ENCODE measurements at regions not wholly inside any gene's neighbourhood (a gene's known extent, or its start where the extent isn't known, plus 50 kb on each side); places are given as distances from the start of the nearest gene placed in this dataset.

DNA sequence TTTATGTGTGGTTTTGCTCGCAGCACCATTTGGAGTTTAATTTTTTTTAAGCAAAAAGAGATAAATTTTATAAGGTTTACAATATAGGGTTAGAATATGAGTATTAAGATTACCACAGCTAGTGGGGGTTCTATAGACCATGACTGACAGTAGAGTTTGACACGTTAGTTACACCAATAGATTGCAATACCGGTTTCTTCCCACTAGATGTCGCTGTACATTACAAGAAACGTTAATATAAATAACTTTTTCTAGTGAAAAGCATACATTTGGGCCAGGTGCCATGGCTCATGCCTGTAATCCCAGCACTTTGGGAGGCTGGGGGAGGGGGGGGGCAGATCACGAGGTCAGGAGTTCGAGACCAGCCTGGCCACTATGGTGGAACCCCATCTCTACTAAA is 433.6 kb downstream of the MAGEB5 start:
- DNase-seq (ENCODE audit: extremely low spot score) = peak; percentile 16
- TF ChIP-seq, protein P1, sequence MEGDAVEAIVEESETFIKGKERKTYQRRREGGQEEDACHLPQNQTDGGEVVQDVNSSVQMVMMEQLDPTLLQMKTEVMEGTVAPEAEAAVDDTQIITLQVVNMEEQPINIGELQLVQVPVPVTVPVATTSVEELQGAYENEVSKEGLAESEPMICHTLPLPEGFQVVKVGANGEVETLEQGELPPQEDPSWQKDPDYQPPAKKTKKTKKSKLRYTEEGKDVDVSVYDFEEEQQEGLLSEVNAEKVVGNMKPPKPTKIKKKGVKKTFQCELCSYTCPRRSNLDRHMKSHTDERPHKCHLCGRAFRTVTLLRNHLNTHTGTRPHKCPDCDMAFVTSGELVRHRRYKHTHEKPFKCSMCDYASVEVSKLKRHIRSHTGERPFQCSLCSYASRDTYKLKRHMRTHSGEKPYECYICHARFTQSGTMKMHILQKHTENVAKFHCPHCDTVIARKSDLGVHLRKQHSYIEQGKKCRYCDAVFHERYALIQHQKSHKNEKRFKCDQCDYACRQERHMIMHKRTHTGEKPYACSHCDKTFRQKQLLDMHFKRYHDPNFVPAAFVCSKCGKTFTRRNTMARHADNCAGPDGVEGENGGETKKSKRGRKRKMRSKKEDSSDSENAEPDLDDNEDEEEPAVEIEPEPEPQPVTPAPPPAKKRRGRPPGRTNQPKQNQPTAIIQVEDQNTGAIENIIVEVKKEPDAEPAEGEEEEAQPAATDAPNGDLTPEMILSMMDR (IDR thresholded peaks at IDR 0.05; ENCODE audit: control extremely low read depth, extremely low read depth, low read depth, missing control alignments) = peak; percentile 39
- ChIA-PET CTCF (interaction anchor here (0.7 kb wide), 1 partner anchor 19 kb away, joined by 4 read pairs; no protein-coding TSS in a partner anchor), POLR2A (no interaction called here)

DNA sequence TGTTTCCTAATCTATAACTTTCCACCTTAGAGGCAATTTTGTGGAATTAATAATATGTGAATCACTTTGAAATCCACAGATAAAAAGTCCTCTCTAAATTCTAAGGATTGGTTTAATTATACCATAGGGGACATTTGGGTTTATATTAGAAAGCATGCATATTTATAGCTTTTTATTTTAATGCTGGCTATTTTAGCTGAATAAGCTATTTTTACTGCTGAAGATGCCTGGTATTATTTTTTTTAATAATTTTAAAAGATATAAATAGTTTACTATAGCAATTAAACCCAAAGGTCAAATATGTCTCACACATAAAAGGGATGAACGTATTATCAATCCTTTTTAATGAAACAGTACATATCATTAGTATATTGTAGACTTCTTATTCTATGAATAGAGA is 415.4 kb downstream of the MAGEB5 start:
- TF ChIP-seq, protein P1 (IDR thresholded peaks at IDR 0.05; ENCODE audit: control extremely low read depth, extremely low read depth, low read depth, missing control alignments) = no peak
- POLR2A ChIA-PET = no interaction called here
- DNase-seq (ENCODE audit: extremely low spot score) = no peak
- CTCF ChIA-PET = no interaction called here

DNA sequence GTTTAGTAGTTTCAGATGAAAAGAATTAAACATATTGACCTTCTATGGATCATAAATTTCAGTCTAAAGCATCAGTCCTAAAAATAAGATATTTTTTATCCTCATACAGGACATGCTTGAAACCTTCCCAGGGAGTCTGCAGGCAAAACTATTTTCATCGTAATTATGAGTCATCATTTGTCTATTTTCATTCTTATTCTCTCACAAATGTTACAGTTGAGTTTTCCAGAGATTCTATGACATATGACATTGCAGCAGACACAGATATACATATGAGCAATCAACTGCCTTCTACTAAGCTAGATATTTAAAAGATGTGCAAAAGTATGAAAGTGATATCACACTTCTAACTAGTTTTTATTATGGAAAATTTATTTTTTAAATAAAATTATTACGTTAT is 398.0 kb downstream of the MAGEB5 start:
- CTCF ChIA-PET = no interaction called here
- TF ChIP-seq, protein P1 (IDR thresholded peaks at IDR 0.05; ENCODE audit: control extremely low read depth, extremely low read depth, low read depth, missing control alignments) = no peak
- POLR2A ChIA-PET = no interaction called here
- DNase-seq (ENCODE audit: extremely low spot score) = no peak

DNA sequence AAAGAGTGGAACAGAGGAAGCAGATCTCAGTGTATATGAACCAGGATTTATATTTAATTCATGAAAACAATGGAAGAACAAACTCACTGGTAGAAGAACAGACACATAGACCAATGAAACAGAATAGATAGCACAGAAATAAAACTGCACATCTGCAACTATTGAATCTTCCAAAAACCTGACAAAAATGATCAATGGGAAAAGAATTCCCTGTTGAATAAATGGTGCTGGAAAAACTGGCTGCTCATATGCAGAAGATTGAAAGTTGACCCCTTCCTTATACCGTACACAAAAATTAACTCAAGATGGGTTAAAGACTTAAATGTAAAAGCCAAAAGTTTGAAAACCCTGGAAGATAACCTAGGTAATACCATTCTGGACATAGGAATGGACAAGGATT is 391.0 kb downstream of the MAGEB5 start:
- ChIA-PET CTCF (no interaction called here), POLR2A (no interaction called here)
- TF ChIP-seq, protein P1 (IDR thresholded peaks at IDR 0.05; ENCODE audit: control extremely low read depth, extremely low read depth, low read depth, missing control alignments) = no peak
- no peak for DNase-seq (ENCODE audit: extremely low spot score)

DNA sequence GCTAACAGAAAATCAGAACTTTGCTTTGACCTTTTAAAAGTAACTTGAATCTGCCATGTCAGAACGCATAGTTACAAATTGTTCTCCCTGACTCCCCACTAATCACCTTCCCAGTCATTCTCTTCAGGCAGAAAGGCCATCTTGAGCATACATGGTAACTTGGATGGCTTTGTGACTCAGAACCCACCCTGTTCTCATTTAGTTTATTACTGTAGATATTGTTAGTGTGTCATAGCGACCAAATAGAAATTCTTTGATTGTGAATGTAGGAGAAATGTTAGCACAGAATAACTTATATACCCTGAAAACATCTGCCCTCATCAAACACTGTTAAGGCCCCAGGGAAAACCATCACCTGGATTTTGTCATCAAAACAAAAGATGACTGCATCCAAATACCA is 382.0 kb downstream of the MAGEB5 start:
- DNase-seq (ENCODE audit: extremely low spot score) = no peak
- ChIA-PET POLR2A (no interaction called here), CTCF (no interaction called here)
- TF ChIP-seq, protein P1 (IDR thresholded peaks at IDR 0.05; ENCODE audit: control extremely low read depth, extremely low read depth, low read depth, missing control alignments) = no peak

DNA sequence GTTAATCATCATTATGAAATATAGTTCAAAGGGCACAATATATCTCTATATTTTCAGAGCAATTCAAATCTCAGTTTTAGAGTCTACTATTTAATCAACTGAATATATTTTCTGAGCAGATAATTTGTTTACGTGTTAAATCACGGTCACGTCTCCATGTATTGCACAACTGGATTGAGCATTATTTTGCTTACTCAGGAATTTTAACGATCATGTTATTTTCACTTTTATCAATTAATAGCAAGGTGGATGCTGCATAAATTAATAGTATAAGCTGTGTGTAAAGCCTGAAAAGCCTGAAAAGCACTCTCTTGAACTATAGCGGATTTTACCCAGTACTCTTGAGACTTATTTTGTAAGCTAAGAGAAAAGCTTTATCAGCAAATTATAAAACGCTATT is 374.9 kb downstream of the MAGEB5 start:
- no peak for DNase-seq (ENCODE audit: extremely low spot score)
- ChIA-PET CTCF (no interaction called here), POLR2A (no interaction called here)
- TF ChIP-seq, protein P1 (IDR thresholded peaks at IDR 0.05; ENCODE audit: control extremely low read depth, extremely low read depth, low read depth, missing control alignments) = no peak

DNA sequence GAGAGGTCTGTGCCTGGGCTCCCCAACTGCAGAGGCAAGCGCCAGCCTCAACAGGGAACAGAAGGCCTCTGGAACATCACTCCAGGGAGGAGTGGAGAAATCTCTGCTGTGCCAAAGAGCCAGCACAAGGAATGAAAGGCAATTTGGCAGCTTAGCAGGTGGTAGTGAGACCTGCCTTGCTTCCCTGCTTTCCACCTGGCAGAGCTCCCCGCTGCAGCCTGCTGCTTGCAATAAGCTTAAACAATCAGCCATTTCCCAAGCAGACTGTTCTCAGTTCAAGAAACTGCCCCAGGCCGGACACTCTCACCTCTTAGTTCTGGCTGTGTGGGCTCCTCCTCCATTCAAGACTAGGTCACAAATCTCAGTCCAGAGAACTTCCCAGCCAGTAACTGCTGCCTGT is 370.6 kb downstream of the MAGEB5 start:
- TF ChIP-seq, protein P1 (IDR thresholded peaks at IDR 0.05; ENCODE audit: control extremely low read depth, extremely low read depth, low read depth, missing control alignments) = no peak
- ChIA-PET POLR2A (no interaction called here), CTCF (interaction anchor here (1.5 kb wide), 1 partner anchor 11 kb away, joined by 3 read pairs; no protein-coding TSS in a partner anchor)
- DNase-seq (ENCODE audit: extremely low spot score) = no peak

Data from GM10248 (cell line).